HUES6 (cell line): ENCODE measurements at regions not wholly inside any gene's neighbourhood (a gene's known extent, or its start where the extent isn't known, plus 50 kb on each side); places are given as distances from the start of the nearest gene placed in this dataset.

Source experiments
- H3K27ac ChIP-seq: 2 replicates; pipeline ENCODE4 v1.7.0; 2013; ENCODE audit warnings: low read depth, mild to moderate bottlenecking, low read length, inconsistent platforms
- H3K27me3 ChIP-seq: 2 replicates; pipeline ENCODE4 v1.6.1; 2013; ENCODE audit warnings: low read length; ENCODE audit not compliant: control insufficient read depth, insufficient read depth
- H3K36me3 ChIP-seq: 2 replicates; pipeline ENCODE4 v1.6.1; 2013; ENCODE audit warnings: low read length; ENCODE audit not compliant: control insufficient read depth, insufficient read depth
- H3K4me1 ChIP-seq: 2 replicates; pipeline ENCODE4 v1.6.1; 2013; ENCODE audit warnings: low read length; ENCODE audit not compliant: control insufficient read depth, insufficient read depth
- H3K4me3 ChIP-seq: 2 replicates; pipeline ENCODE4 v1.5.1; 2013; ENCODE audit warnings: low read depth, low read length
- H3K9ac ChIP-seq: one replicate; pipeline ENCODE4 v1.6.1; 2013; ENCODE audit warnings: mild to moderate bottlenecking, low read length
- H3K9me3 ChIP-seq: 2 replicates; pipeline ENCODE4 v1.6.1; 2013; ENCODE audit warnings: low read depth, low read length; ENCODE audit not compliant: control insufficient read depth, insufficient read depth

- Histone ChIP-seq H3K9me3 (peaks cover 6% of the 10 kb centered on the region), H3K9ac (no peak overlapping the region), H3K27me3 (no peaks in the 10 kb centered on the region), H3K36me3 (no peaks in the 10 kb centered on the region), H3K4me1 (0 out of 2 replicates have a peak, but pooled peaks cover 3% of the 10 kb centered on the region), H3K4me3 (no peak overlapping the region), H3K27ac (no peak overlapping the region)
Measured at GRCh38 chr3:806006-806405, 286.8 kb upstream of the CNTN6 start.

GRCh38 chr3:816605-817004, 276.2 kb upstream of the CNTN6 start:
- Histone ChIP-seq H3K9me3 (no peaks in the 10 kb centered on the region), H3K36me3 (no peaks in the 10 kb centered on the region)

GRCh38 chr3:834679-835078, 258.1 kb upstream of the CNTN6 start:
- peaks cover 13% of the 10 kb centered on the region for H3K9me3 ChIP-seq

More at GRCh38 chr3:816605-817004, 276.2 kb upstream of the CNTN6 start:
- H3K27ac ChIP-seq, result no peak overlapping the region
- no peak overlapping the region for H3K9ac ChIP-seq
- H3K27me3 ChIP-seq, result no peaks in the 10 kb centered on the region
- H3K4me3 ChIP-seq, result no peak overlapping the region
- no peaks in the 10 kb centered on the region for H3K4me1 ChIP-seq

GRCh38 chr3:835096-835495, 257.7 kb upstream of the CNTN6 start:
- H3K4me1 ChIP-seq, result no peaks in the 10 kb centered on the region
- H3K9ac ChIP-seq, result no peak overlapping the region
- no peak overlapping the region for H3K27ac ChIP-seq
- no peak overlapping the region for H3K4me3 ChIP-seq
- H3K9me3 ChIP-seq, result peaks cover 9% of the 10 kb centered on the region
- H3K27me3 ChIP-seq, result no peaks in the 10 kb centered on the region
- no peaks in the 10 kb centered on the region for H3K36me3 ChIP-seq

More at GRCh38 chr3:834679-835078, 258.1 kb upstream of the CNTN6 start:
- no peaks in the 10 kb centered on the region for H3K27me3 ChIP-seq
- no peak overlapping the region for H3K27ac ChIP-seq
- H3K4me3 ChIP-seq, result no peak overlapping the region
- H3K9ac ChIP-seq, result no peak overlapping the region
- H3K36me3 ChIP-seq, result no peaks in the 10 kb centered on the region
- H3K4me1 ChIP-seq, result no peaks in the 10 kb centered on the region

- no peak overlapping the region for H3K4me3 ChIP-seq
- no peaks in the 10 kb centered on the region for H3K27me3 ChIP-seq
- H3K4me1 ChIP-seq, result no peaks in the 10 kb centered on the region
- H3K27ac ChIP-seq, result no peak overlapping the region
- H3K9ac ChIP-seq, result no peak overlapping the region
- no peaks in the 10 kb centered on the region for H3K9me3 ChIP-seq
- no peaks in the 10 kb centered on the region for H3K36me3 ChIP-seq
Measured at GRCh38 chr3:839981-840380, 252.8 kb upstream of the CNTN6 start.

GRCh38 chr3:851098-851790, 241.6 kb upstream of the CNTN6 start:
- no peaks in the 10 kb centered on the region for H3K27me3 ChIP-seq
- 0 out of 2 replicates have a peak, but pooled peaks cover 7% of the 10 kb centered on the region for H3K9me3 ChIP-seq
- H3K36me3 ChIP-seq, result no peaks in the 10 kb centered on the region
- H3K27ac ChIP-seq, result no peak overlapping the region
- H3K4me1 ChIP-seq, result 0 out of 2 replicates have a peak, but pooled peaks cover 2% of the 10 kb centered on the region
- H3K4me3 ChIP-seq, result no peak overlapping the region
- no peak overlapping the region for H3K9ac ChIP-seq

- no peaks in the 10 kb centered on the region for H3K36me3 ChIP-seq
- no peak overlapping the region for H3K27ac ChIP-seq
- H3K4me3 ChIP-seq, result no peak overlapping the region
- 0 out of 2 replicates have a peak, but pooled peaks cover 2% of the 10 kb centered on the region for H3K4me1 ChIP-seq
- no peak overlapping the region for H3K9ac ChIP-seq
- 0 out of 2 replicates have a peak, but pooled peaks cover under 1% of the 10 kb centered on the region for H3K9me3 ChIP-seq
- no peaks in the 10 kb centered on the region for H3K27me3 ChIP-seq
Measured at GRCh38 chr3:852033-852432, 240.8 kb upstream of the CNTN6 start.

- H3K9me3 ChIP-seq, result peaks cover 3% of the 10 kb centered on the region; the same call in 1 of the 2 replicates
- H3K27ac ChIP-seq, result no peak overlapping the region
- H3K36me3 ChIP-seq, result no peaks in the 10 kb centered on the region
- H3K4me1 ChIP-seq, result 0 out of 2 replicates have a peak, but pooled peaks cover 2% of the 10 kb centered on the region
- no peak overlapping the region for H3K4me3 ChIP-seq
- no peaks in the 10 kb centered on the region for H3K27me3 ChIP-seq
- no peak overlapping the region for H3K9ac ChIP-seq
Measured at GRCh38 chr3:853489-853888, 239.3 kb upstream of the CNTN6 start.

- Histone ChIP-seq H3K27me3 (no peaks in the 10 kb centered on the region), H3K4me1 (no peaks in the 10 kb centered on the region), H3K4me3 (no peak overlapping the region)
Measured at GRCh38 chr3:859135-859534, 233.7 kb upstream of the CNTN6 start.

GRCh38 chr3:861721-862120, 231.1 kb upstream of the CNTN6 start:
- no peak overlapping the region for H3K4me3 ChIP-seq
- H3K27me3 ChIP-seq, result no peaks in the 10 kb centered on the region
- no peaks in the 10 kb centered on the region for H3K36me3 ChIP-seq
- H3K27ac ChIP-seq, result no peak overlapping the region
- H3K4me1 ChIP-seq, result no peaks in the 10 kb centered on the region
- H3K9ac ChIP-seq, result no peak overlapping the region
- H3K9me3 ChIP-seq, result peaks cover 20% of the 10 kb centered on the region

More at GRCh38 chr3:859135-859534, 233.7 kb upstream of the CNTN6 start:
- Histone ChIP-seq H3K36me3 (no peaks in the 10 kb centered on the region), H3K9ac (no peak overlapping the region), H3K27ac (no peak overlapping the region), H3K9me3 (peaks cover 20% of the 10 kb centered on the region)

GRCh38 chr3:869269-869668, 223.6 kb upstream of the CNTN6 start:
- Histone ChIP-seq H3K9me3 (no peaks in the 10 kb centered on the region), H3K4me3 (no peak overlapping the region), H3K36me3 (no peaks in the 10 kb centered on the region), H3K27ac (no peak overlapping the region), H3K4me1 (no peaks in the 10 kb centered on the region), H3K9ac (no peak overlapping the region), H3K27me3 (no peaks in the 10 kb centered on the region)
